Activated CD4-positive, CD25-positive, alpha-beta regulatory T cell treated with anti-CD3 and anti-CD28 coated beads, Interleukin-2, amount 50 U/mL, for 24 hours (primary cell): ENCODE measurements at regions not wholly inside any gene's neighbourhood (a gene's known extent, or its start where the extent isn't known, plus 50 kb on each side); places are given as distances from the start of the nearest gene placed in this dataset.

ENCODE experiments used
- ATAC-seq, 2 donors: fragments of 150-1000 bp; cut with Tn5 transposase; one replicate each; pipeline ENCODE4 v1.10.0; 2021; ENCODE audit warnings: mild to moderate bottlenecking in 1 of 2, moderate library complexity in 1 of 2

GRCh38 chr17:17417718-17418181 lies 59.0 kb upstream of the MED9 start:
- ATAC-seq = no peak

- ATAC-seq = no peak
Measured at GRCh38 chr17:17419166-17419565, 57.6 kb upstream of the MED9 start.

- ATAC-seq = no peak
Measured at GRCh38 chr17:17419631-17420030, 57.2 kb upstream of the MED9 start.

GRCh38 chr17:17420082-17420481 lies 56.7 kb upstream of the MED9 start:
- no peak for ATAC-seq

GRCh38 chr17:17420561-17421269 lies 56.1 kb upstream of the MED9 start:
- no peak for ATAC-seq

GRCh38 chr17:17421346-17422216 lies 55.2 kb upstream of the MED9 start:
- no peak for ATAC-seq

GRCh38 chr17:17422217-17422610 lies 54.6 kb upstream of the MED9 start:
- no peak for ATAC-seq

- ATAC-seq = no peak
Measured at GRCh38 chr17:17422641-17423040, 54.2 kb upstream of the MED9 start.

- ATAC-seq = no peak
Measured at GRCh38 chr17:17423656-17424055, 53.1 kb upstream of the MED9 start.

GRCh38 chr17:17424552-17424951 lies 52.2 kb upstream of the MED9 start:
- ATAC-seq = no peak

GRCh38 chr17:17425005-17425404 lies 51.8 kb upstream of the MED9 start:
- no peak for ATAC-seq

GRCh38 chr17:17425591-17425990 lies 51.2 kb upstream of the MED9 start:
- no peak for ATAC-seq

GRCh38 chr17:17426184-17426583 lies 50.6 kb upstream of the MED9 start:
- ATAC-seq = peak in 1 of 2 donors; percentile 27
